ENCODE measurements at regions not wholly inside any gene's neighbourhood (a gene's known extent, or its start where the extent isn't known, plus 50 kb on each side); places are given as distances from the start of the nearest gene placed in this dataset.

DNA sequence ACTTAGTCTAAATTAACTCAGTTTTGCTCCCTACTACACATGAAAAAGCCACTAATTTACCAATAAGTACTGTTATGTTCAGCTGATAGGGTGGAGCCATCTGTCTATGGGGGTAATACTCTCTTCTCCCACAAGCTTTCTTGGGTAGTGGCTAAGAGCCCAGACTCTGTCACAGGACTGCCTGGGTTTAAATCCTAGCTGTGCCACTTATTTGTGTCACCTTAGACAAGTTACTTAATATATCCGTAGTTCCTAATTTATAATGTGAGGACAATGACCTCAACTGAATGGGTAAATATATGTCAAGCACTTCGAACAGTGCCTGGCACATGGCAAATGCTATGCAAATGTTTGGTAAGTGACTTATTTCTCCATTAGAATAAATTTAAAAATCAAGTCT is 185.6 kb downstream of the DACT1 start:
- no peaks in the 10 kb centered on the region for H4K20me1 ChIP-seq (ENCODE audit: insufficient read depth, low read length)
- no peaks in the 10 kb centered on the region for H3K4me1 ChIP-seq (ENCODE audit: insufficient read depth, low read length, severe bottlenecking)
- no peaks in the 10 kb centered on the region for H3K36me3 ChIP-seq (ENCODE audit: insufficient read depth, low read length)
- H3K9me3 ChIP-seq (ENCODE audit: low read length) = no peaks in the 10 kb centered on the region; the same call in 1 of the 2 replicates
- no peaks in the 10 kb centered on the region for H3K9me2 ChIP-seq (ENCODE audit: low read depth, low read length)
- H3K27me3 ChIP-seq (ENCODE audit: insufficient read depth, low read length) = no peaks in the 10 kb centered on the region
- no peak overlapping the region for H2AFZ ChIP-seq (ENCODE audit: low read length)
- TF ChIP-seq, protein P1, sequence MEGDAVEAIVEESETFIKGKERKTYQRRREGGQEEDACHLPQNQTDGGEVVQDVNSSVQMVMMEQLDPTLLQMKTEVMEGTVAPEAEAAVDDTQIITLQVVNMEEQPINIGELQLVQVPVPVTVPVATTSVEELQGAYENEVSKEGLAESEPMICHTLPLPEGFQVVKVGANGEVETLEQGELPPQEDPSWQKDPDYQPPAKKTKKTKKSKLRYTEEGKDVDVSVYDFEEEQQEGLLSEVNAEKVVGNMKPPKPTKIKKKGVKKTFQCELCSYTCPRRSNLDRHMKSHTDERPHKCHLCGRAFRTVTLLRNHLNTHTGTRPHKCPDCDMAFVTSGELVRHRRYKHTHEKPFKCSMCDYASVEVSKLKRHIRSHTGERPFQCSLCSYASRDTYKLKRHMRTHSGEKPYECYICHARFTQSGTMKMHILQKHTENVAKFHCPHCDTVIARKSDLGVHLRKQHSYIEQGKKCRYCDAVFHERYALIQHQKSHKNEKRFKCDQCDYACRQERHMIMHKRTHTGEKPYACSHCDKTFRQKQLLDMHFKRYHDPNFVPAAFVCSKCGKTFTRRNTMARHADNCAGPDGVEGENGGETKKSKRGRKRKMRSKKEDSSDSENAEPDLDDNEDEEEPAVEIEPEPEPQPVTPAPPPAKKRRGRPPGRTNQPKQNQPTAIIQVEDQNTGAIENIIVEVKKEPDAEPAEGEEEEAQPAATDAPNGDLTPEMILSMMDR (IDR thresholded peaks at IDR 0.05; ENCODE audit: low read length) = no peak
- TF ChIP-seq EZH2 (IDR thresholded peaks at IDR 0.05; ENCODE audit: borderline replicate concordance, low read length) = no peak
- no peaks in the 10 kb centered on the region for H3F3A ChIP-seq (ENCODE audit: insufficient read depth, low read length)
- no peak overlapping the region for H3K9ac ChIP-seq (ENCODE audit: low read length)
- H3K27ac ChIP-seq (ENCODE audit: low read depth, low read length, poor library complexity, severe bottlenecking) = no peak overlapping the region
- H3K79me2 ChIP-seq (ENCODE audit: insufficient read depth, low read length) = no peaks in the 10 kb centered on the region
- no peak overlapping the region for H3K4me2 ChIP-seq (ENCODE audit: low read length)
- no peak overlapping the region for H3K4me3 ChIP-seq (ENCODE audit: low read depth, low read length, poor library complexity, severe bottlenecking)

DNA sequence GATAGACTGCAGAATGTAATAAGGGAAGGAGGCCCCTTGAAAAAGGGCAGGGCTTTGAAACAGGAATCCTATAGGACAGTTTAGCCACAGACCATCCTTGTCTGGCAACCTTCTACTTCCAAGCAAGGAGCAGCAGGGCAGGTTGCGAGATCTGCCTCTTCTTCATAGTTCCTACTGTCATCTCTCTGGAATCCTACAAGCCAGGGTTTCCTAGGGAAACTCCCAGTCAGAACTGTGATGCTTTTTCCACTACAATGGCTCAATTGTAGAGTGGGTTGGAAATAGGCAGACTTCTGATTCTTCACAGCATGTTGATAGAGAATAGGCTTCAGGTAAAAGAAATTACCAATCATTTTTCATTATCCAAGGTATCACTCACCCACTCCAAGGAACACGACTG is 186.3 kb downstream of the DACT1 start:
- no peaks in the 10 kb centered on the region for H3K27me3 ChIP-seq (ENCODE audit: insufficient read depth, low read length)
- no peak overlapping the region for H3K4me2 ChIP-seq (ENCODE audit: low read length)
- H2AFZ ChIP-seq (ENCODE audit: low read length) = no peak overlapping the region
- no peaks in the 10 kb centered on the region for H3F3A ChIP-seq (ENCODE audit: insufficient read depth, low read length)
- no peak overlapping the region for H3K4me3 ChIP-seq (ENCODE audit: low read depth, low read length, poor library complexity, severe bottlenecking)
- no peaks in the 10 kb centered on the region for H3K36me3 ChIP-seq (ENCODE audit: insufficient read depth, low read length)
- H3K4me1 ChIP-seq (ENCODE audit: insufficient read depth, low read length, severe bottlenecking) = no peaks in the 10 kb centered on the region
- H3K27ac ChIP-seq (ENCODE audit: low read depth, low read length, poor library complexity, severe bottlenecking) = no peak overlapping the region
- H3K79me2 ChIP-seq (ENCODE audit: insufficient read depth, low read length) = no peaks in the 10 kb centered on the region
- no peaks in the 10 kb centered on the region for H4K20me1 ChIP-seq (ENCODE audit: insufficient read depth, low read length)
- no peaks in the 10 kb centered on the region for H3K9me2 ChIP-seq (ENCODE audit: low read depth, low read length)
- no peak overlapping the region for H3K9ac ChIP-seq (ENCODE audit: low read length)
- H3K9me3 ChIP-seq (ENCODE audit: low read length) = no peaks in the 10 kb centered on the region; the same call in 1 of the 2 replicates
- no peak for TF ChIP-seq EZH2 (IDR thresholded peaks at IDR 0.05; ENCODE audit: borderline replicate concordance, low read length)
- TF ChIP-seq, protein P1 (IDR thresholded peaks at IDR 0.05; ENCODE audit: low read length) = no peak

DNA sequence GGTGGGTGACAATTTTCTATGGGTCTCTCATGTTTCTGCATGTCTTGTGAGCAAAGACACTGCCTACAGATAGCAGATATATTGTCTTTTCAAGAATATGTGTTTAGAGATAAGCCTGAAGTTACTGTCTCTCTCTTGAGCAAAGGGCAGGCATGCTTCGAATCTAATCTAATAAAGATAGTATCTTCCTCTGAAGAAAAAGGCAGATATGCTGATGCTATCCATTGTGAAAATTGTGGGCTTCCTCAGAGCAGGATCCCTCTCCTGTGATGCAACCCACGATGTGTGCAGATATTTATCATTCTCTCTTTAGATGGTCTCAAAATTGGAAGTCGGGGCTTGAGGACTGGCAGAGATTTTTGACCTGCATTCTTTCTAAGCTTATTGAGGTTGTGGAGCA is 187.0 kb downstream of the DACT1 start:
- H3K36me3 ChIP-seq (ENCODE audit: insufficient read depth, low read length) = no peaks in the 10 kb centered on the region
- no peak overlapping the region for H3K4me2 ChIP-seq (ENCODE audit: low read length)
- no peak overlapping the region for H2AFZ ChIP-seq (ENCODE audit: low read length)
- no peaks in the 10 kb centered on the region for H3K79me2 ChIP-seq (ENCODE audit: insufficient read depth, low read length)
- no peaks in the 10 kb centered on the region; the same call in 1 of the 2 replicates for H3K9me3 ChIP-seq (ENCODE audit: low read length)
- H4K20me1 ChIP-seq (ENCODE audit: insufficient read depth, low read length) = no peaks in the 10 kb centered on the region
- H3K9me2 ChIP-seq (ENCODE audit: low read depth, low read length) = no peaks in the 10 kb centered on the region
- H3K27me3 ChIP-seq (ENCODE audit: insufficient read depth, low read length) = no peaks in the 10 kb centered on the region
- H3K9ac ChIP-seq (ENCODE audit: low read length) = no peak overlapping the region
- TF ChIP-seq, protein P1 (IDR thresholded peaks at IDR 0.05; ENCODE audit: low read length) = no peak
- no peak for TF ChIP-seq EZH2 (IDR thresholded peaks at IDR 0.05; ENCODE audit: borderline replicate concordance, low read length)
- H3K27ac ChIP-seq (ENCODE audit: low read depth, low read length, poor library complexity, severe bottlenecking) = no peak overlapping the region
- H3F3A ChIP-seq (ENCODE audit: insufficient read depth, low read length) = no peaks in the 10 kb centered on the region
- H3K4me1 ChIP-seq (ENCODE audit: insufficient read depth, low read length, severe bottlenecking) = no peaks in the 10 kb centered on the region
- H3K4me3 ChIP-seq (ENCODE audit: low read depth, low read length, poor library complexity, severe bottlenecking) = no peak overlapping the region

All from OCI-LY1 (cell line).